ENCODE measurements at regions not wholly inside any gene's neighbourhood (a gene's known extent, or its start where the extent isn't known, plus 50 kb on each side); places are given as distances from the start of the nearest gene placed in this dataset.
A peak's percentile ranks its signal among the peaks of the same experiment; 100 is the strongest.

- Mint-ChIP-seq H3K27me3 (peaks cover 0 to 4% (median 0%) of the 10 kb centered on the region in 5 donors), H3K4me1 (peaks cover 0 to 8% (median 2%) of the 10 kb centered on the region in 7 donors), H3K27ac (peak overlapping the region in 1 of 9 donors; percentile 46), H3K9me3 (no peaks in the 10 kb centered on the region), H3K36me3 (peaks cover 0 to 4% (median 0%) of the 10 kb centered on the region in 5 donors), H3K4me3 (no peak overlapping the region)
- Histone ChIP-seq H3K27ac (ENCODE audit: low read depth, low read length) (no peak overlapping the region), H3K9me3 (ENCODE audit: control insufficient read depth in 2 of 3, low read length in 3 of 3) (no peaks in the 10 kb centered on the region), H3K4me1 (ENCODE audit: control insufficient read depth in 2 of 2, insufficient read depth in 2 of 2, low read length in 2 of 2) (no peaks in the 10 kb centered on the region), H3K36me3 (ENCODE audit: control insufficient read depth in 2 of 3, insufficient read depth in 3 of 3, low read length in 3 of 3) (no peaks in the 10 kb centered on the region), H3K4me3 (ENCODE audit: low read length) (no peak overlapping the region), H3K27me3 (ENCODE audit: control insufficient read depth in 2 of 2, insufficient read depth in 2 of 2, low read length in 2 of 2) (no peaks in the 10 kb centered on the region)
- ChIA-PET POLR2A (no interaction called here), CTCF (no interaction called here)
- intact Hi-C loops (cut with micrococcal nuclease): loop anchor here in 1 of 2 donors (10.0 kb wide), 1 partner anchor 108 kb away; no protein-coding TSS in a partner anchor
- DNase-seq: no peak
- ATAC-seq: no peak
Observed at GRCh38 chr12:89976866-89977265, 268.2 kb upstream of the ATP2B1 start.

DNA sequence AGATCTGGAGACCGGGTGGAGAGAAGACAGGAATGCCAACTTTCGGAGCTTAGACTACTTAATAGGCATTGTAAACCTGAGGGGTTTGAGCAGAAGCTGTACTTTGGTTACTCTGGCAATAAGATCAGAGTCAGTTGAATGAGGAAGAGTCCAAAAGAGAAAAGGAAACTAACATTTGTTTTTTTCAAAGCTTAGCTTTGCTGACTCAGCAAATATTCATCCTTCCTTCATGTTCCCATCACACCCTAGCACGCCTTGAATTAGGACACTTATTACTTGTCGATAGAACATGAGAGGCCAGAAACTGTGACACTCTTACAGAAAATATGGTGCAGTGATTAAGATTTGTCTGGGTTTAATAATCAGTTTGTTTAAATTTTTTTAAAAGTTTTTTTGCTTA is 266.9 kb upstream of the ATP2B1 start:
- Histone ChIP-seq H3K36me3 (ENCODE audit: control insufficient read depth in 2 of 3, insufficient read depth in 3 of 3, low read length in 3 of 3) (no peaks in the 10 kb centered on the region), H3K4me3 (ENCODE audit: low read length) (no peak overlapping the region), H3K4me1 (ENCODE audit: control insufficient read depth in 2 of 2, insufficient read depth in 2 of 2, low read length in 2 of 2) (no peaks in the 10 kb centered on the region), H3K27me3 (ENCODE audit: control insufficient read depth in 2 of 2, insufficient read depth in 2 of 2, low read length in 2 of 2) (no peaks in the 10 kb centered on the region), H3K27ac (ENCODE audit: low read depth, low read length) (no peak overlapping the region), H3K9me3 (ENCODE audit: control insufficient read depth in 2 of 3, low read length in 3 of 3) (no peaks in the 10 kb centered on the region)
- CTCF ChIA-PET: no interaction called here
- DNase-seq (no peak), ATAC-seq (no peak)
- POLR2A ChIA-PET: no interaction called here
- Mint-ChIP-seq H3K27me3 (peaks cover 0 to 4% (median 0%) of the 10 kb centered on the region in 5 donors), H3K27ac (no peak overlapping the region), H3K4me1 (peaks cover 0 to 19% (median 5%) of the 10 kb centered on the region in 7 donors), H3K4me3 (no peak overlapping the region), H3K9me3 (no peaks in the 10 kb centered on the region), H3K36me3 (peaks cover 0 to 4% (median 0%) of the 10 kb centered on the region in 5 donors)
- intact Hi-C loops (cut with micrococcal nuclease): loop anchor here in 1 of 2 donors (10.0 kb wide), 1 partner anchor 109 kb away; no protein-coding TSS in a partner anchor

DNA sequence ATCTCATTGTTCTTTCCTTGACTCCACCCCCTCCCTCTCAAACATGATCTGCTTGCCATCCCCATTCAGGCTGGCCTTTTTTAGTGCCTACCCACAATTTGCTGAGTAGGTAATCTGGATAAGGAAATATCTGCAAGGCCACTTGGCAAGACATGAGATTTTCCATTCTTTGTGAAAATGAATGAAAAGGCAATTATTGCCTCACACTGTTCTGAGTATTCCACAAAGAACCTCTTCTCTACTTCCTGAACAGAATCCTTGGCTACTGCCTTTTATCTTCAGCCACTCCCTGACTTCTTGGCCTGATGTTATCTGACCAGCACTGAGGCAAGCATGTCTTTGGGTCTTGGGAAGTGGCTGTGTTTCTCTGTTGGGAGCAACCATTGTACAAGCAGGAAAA is 263.2 kb upstream of the ATP2B1 start:
- ChIA-PET CTCF (no interaction called here), POLR2A (no interaction called here)
- Mint-ChIP-seq H3K9me3 (peaks cover 0 to 4% (median 0%) of the 10 kb centered on the region in 11 donors), H3K4me3 (no peak overlapping the region), H3K36me3 (peaks cover 0 to 9% (median 0%) of the 10 kb centered on the region in 5 donors), H3K4me1 (peaks cover 0 to 21% (median 5%) of the 10 kb centered on the region in 7 donors), H3K27me3 (peaks cover 0 to 10% (median 5%) of the 10 kb centered on the region in 5 donors), H3K27ac (no peak overlapping the region)
- Histone ChIP-seq H3K4me3 (ENCODE audit: low read length) (no peak overlapping the region), H3K36me3 (ENCODE audit: control insufficient read depth in 2 of 3, insufficient read depth in 3 of 3, low read length in 3 of 3) (no peaks in the 10 kb centered on the region), H3K27ac (ENCODE audit: low read depth, low read length) (no peak overlapping the region), H3K4me1 (ENCODE audit: control insufficient read depth in 2 of 2, insufficient read depth in 2 of 2, low read length in 2 of 2) (no peaks in the 10 kb centered on the region), H3K9me3 (ENCODE audit: control insufficient read depth in 2 of 3, low read length in 3 of 3) (no peaks in the 10 kb centered on the region), H3K27me3 (ENCODE audit: control insufficient read depth in 2 of 2, insufficient read depth in 2 of 2, low read length in 2 of 2) (no peaks in the 10 kb centered on the region)
- ATAC-seq (no peak), DNase-seq (no peak)
- intact Hi-C loops (cut with micrococcal nuclease): loop anchor here in 1 of 2 donors (10.0 kb wide), 1 partner anchor 113 kb away; no protein-coding TSS in a partner anchor

- H3K36me3 Mint-ChIP-seq: peaks cover 0 to 5% (median 0%) of the 10 kb centered on the region in 5 donors
- no peak overlapping the region for H3K27ac ChIP-seq (ENCODE audit: low read depth, low read length)
- H3K4me3 ChIP-seq (ENCODE audit: low read length): no peak overlapping the region
- H3K4me1 Mint-ChIP-seq: peaks cover 0 to 21% (median 7%) of the 10 kb centered on the region in 7 donors
- H3K9me3 Mint-ChIP-seq: peaks cover 0 to 4% (median 0%) of the 10 kb centered on the region in 11 donors
- POLR2A ChIA-PET: no interaction called here
- H3K27me3 ChIP-seq (ENCODE audit: control insufficient read depth in 2 of 2, insufficient read depth in 2 of 2, low read length in 2 of 2): no peaks in the 10 kb centered on the region
- no peaks in the 10 kb centered on the region for H3K9me3 ChIP-seq (ENCODE audit: control insufficient read depth in 2 of 3, low read length in 3 of 3)
- intact Hi-C loops (cut with micrococcal nuclease): loop anchor here in 1 of 2 donors (10.0 kb wide), 1 partner anchor 114 kb away; no protein-coding TSS in a partner anchor
- no peaks in the 10 kb centered on the region for H3K4me1 ChIP-seq (ENCODE audit: control insufficient read depth in 2 of 2, insufficient read depth in 2 of 2, low read length in 2 of 2)
- H3K4me3 Mint-ChIP-seq: no peak overlapping the region
- ATAC-seq (no peak), DNase-seq (no peak)
- H3K27me3 Mint-ChIP-seq: peaks cover 0 to 10% (median 4%) of the 10 kb centered on the region in 5 donors
- H3K36me3 ChIP-seq (ENCODE audit: control insufficient read depth in 2 of 3, insufficient read depth in 3 of 3, low read length in 3 of 3): no peaks in the 10 kb centered on the region
- no peak overlapping the region for H3K27ac Mint-ChIP-seq
- CTCF ChIA-PET: no interaction called here
Observed at GRCh38 chr12:89970722-89971121, 262.1 kb upstream of the ATP2B1 start.

- peaks cover 0 to 15% (median 4%) of the 10 kb centered on the region in 7 donors for H3K4me1 Mint-ChIP-seq
- Histone ChIP-seq H3K4me3 (ENCODE audit: low read length) (no peak overlapping the region), H3K27me3 (ENCODE audit: control insufficient read depth in 2 of 2, insufficient read depth in 2 of 2, low read length in 2 of 2) (no peaks in the 10 kb centered on the region), H3K4me1 (ENCODE audit: control insufficient read depth in 2 of 2, insufficient read depth in 2 of 2, low read length in 2 of 2) (no peaks in the 10 kb centered on the region), H3K36me3 (ENCODE audit: control insufficient read depth in 2 of 3, insufficient read depth in 3 of 3, low read length in 3 of 3) (no peaks in the 10 kb centered on the region), H3K9me3 (ENCODE audit: control insufficient read depth in 2 of 3, low read length in 3 of 3) (no peaks in the 10 kb centered on the region), H3K27ac (ENCODE audit: low read depth, low read length) (no peak overlapping the region)
- peaks cover 0 to 5% (median 0%) of the 10 kb centered on the region in 5 donors for H3K36me3 Mint-ChIP-seq
- no peak overlapping the region for H3K4me3 Mint-ChIP-seq
- intact Hi-C loops (cut with micrococcal nuclease): no loop called here
- ATAC-seq: no peak
- POLR2A ChIA-PET: interaction anchor here (1.5 kb wide), 1 partner anchor 260 kb away, joined by 5 read pairs; the partner anchor contains the start of gene ATP2B1
- DNase-seq: no peak
- H3K27ac Mint-ChIP-seq: no peak overlapping the region
- peaks cover 0 to 4% (median 0%) of the 10 kb centered on the region in 11 donors for H3K9me3 Mint-ChIP-seq
- CTCF ChIA-PET: no interaction called here
- H3K27me3 Mint-ChIP-seq: peaks cover 0 to 10% (median 4%) of the 10 kb centered on the region in 5 donors
Observed at GRCh38 chr12:89969093-89969492, 260.5 kb upstream of the ATP2B1 start.

DNA sequence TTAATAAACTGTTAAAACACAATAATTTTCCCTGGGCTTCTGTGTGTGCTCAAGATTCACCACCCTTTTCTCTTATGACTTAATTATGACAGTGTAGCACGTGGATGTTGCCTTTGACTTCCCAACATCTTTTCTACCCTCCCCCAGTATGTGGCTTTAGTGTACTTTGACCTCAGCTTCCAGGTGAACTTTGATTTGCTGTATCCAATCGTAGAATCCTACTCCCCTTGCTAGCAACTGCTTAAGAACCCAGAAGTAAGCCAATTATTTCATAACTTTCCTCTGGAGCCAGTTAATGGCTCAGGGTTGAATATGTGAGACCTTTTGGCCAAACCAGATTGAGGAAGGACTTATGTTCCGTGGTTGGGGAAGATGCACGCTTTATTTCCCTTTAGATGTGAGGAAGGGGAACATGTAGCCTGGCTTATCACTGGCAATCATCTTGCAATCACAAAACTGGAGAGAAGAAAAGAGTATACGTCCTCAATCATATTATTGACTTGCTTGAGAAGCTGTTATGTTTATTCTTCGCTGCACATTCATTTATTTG is 259.6 kb upstream of the ATP2B1 start:
- CTCF ChIA-PET: no interaction called here
- Histone ChIP-seq H3K27me3 (ENCODE audit: control insufficient read depth in 2 of 2, insufficient read depth in 2 of 2, low read length in 2 of 2) (no peaks in the 10 kb centered on the region), H3K4me1 (ENCODE audit: control insufficient read depth in 2 of 2, insufficient read depth in 2 of 2, low read length in 2 of 2) (no peaks in the 10 kb centered on the region), H3K4me3 (ENCODE audit: low read length) (no peak overlapping the region), H3K36me3 (ENCODE audit: control insufficient read depth in 2 of 3, insufficient read depth in 3 of 3, low read length in 3 of 3) (no peaks in the 10 kb centered on the region), H3K27ac (ENCODE audit: low read depth, low read length) (no peak overlapping the region), H3K9me3 (ENCODE audit: control insufficient read depth in 2 of 3, low read length in 3 of 3) (no peaks in the 10 kb centered on the region)
- Mint-ChIP-seq H3K9me3 (peaks cover 0 to 4% (median 0%) of the 10 kb centered on the region in 11 donors), H3K27ac (no peak overlapping the region), H3K4me1 (peaks cover 0 to 15% (median 4%) of the 10 kb centered on the region in 7 donors), H3K36me3 (peaks cover 0 to 5% (median 0%) of the 10 kb centered on the region in 5 donors), H3K27me3 (peaks cover 0 to 11% (median 4%) of the 10 kb centered on the region in 5 donors), H3K4me3 (no peak overlapping the region)
- ATAC-seq (no peak), DNase-seq (no peak)
- POLR2A ChIA-PET: no interaction called here
- intact Hi-C loops (cut with micrococcal nuclease): no loop called here

Measured in naive thymus-derived CD4-positive, alpha-beta T cell (primary cell).